ENCODE measurements at regions not wholly inside any gene's neighbourhood (a gene's known extent, or its start where the extent isn't known, plus 50 kb on each side); places are given as distances from the start of the nearest gene placed in this dataset.

GRCh38 chr18:27242392-27243047 lies 57.4 kb upstream of the CHST9 start:
- H3K9me3 Mint-ChIP-seq, result peaks cover 5% of the 10 kb centered on the region
- no peak overlapping the region for H3K27ac Mint-ChIP-seq
- H3K4me1 Mint-ChIP-seq, result no peaks in the 10 kb centered on the region
- H3K27me3 Mint-ChIP-seq, result no peaks in the 10 kb centered on the region
- H3K36me3 Mint-ChIP-seq, result no peaks in the 10 kb centered on the region
- H3K4me3 Mint-ChIP-seq, result no peak overlapping the region
- no peak for ATAC-seq

- Mint-ChIP-seq H3K27ac (no peak overlapping the region), H3K27me3 (no peaks in the 10 kb centered on the region), H3K9me3 (peaks cover 3% of the 10 kb centered on the region), H3K4me1 (no peaks in the 10 kb centered on the region), H3K4me3 (no peak overlapping the region), H3K36me3 (no peaks in the 10 kb centered on the region)
- ATAC-seq, result no peak
Measured at GRCh38 chr18:27240383-27240782, 55.3 kb upstream of the CHST9 start.

- ATAC-seq, result no peak
- Mint-ChIP-seq H3K27ac (no peak overlapping the region), H3K4me3 (no peak overlapping the region), H3K4me1 (no peaks in the 10 kb centered on the region), H3K27me3 (no peaks in the 10 kb centered on the region), H3K36me3 (no peaks in the 10 kb centered on the region), H3K9me3 (peaks cover 1% of the 10 kb centered on the region)
Measured at GRCh38 chr18:27239669-27240068, 54.6 kb upstream of the CHST9 start.

GRCh38 chr18:27235218-27235870 lies 50.2 kb upstream of the CHST9 start:
- H3K27ac Mint-ChIP-seq, result no peak overlapping the region
- no peaks in the 10 kb centered on the region for H3K4me1 Mint-ChIP-seq
- peaks cover 5% of the 10 kb centered on the region for H3K9me3 Mint-ChIP-seq
- H3K36me3 Mint-ChIP-seq, result no peaks in the 10 kb centered on the region
- H3K4me3 Mint-ChIP-seq, result no peak overlapping the region
- no peaks in the 10 kb centered on the region for H3K27me3 Mint-ChIP-seq
- ATAC-seq, result no peak

Data from stimulated activated memory B cell treated with anti-CD40 and anti-IgM and Interleukin-4, amounts not matched to agents 10 μg/mL and 1 μg/mL and 100 μg/mL, for 72 hours (primary cell).